Ramos (cell line): ENCODE measurements at regions not wholly inside any gene's neighbourhood (a gene's known extent, or its start where the extent isn't known, plus 50 kb on each side); places are given as distances from the start of the nearest gene placed in this dataset.

Experiments
- in situ Hi-C: fragments of 300-500 bp; cut with MboI; formaldehyde crosslinking; loops from one replicate; pipeline ENCODE4 v1.14.3; 2022; ENCODE audit warnings: low sequenced_read_pairs; ENCODE audit not compliant: unreplicated experiment

- in situ Hi-C loops, result no loop called here
Measured at GRCh38 chr14:24695265-24696241, 61.6 kb upstream of the GZMB start.

- in situ Hi-C loops, result no loop called here
Measured at GRCh38 chr14:24694680-24695079, 60.7 kb upstream of the GZMB start.

GRCh38 chr14:24693983-24694382 is 60.0 kb upstream of the GZMB start:
- in situ Hi-C loops, result no loop called here

- in situ Hi-C loops, result no loop called here
Measured at GRCh38 chr14:24693353-24693737, 59.4 kb upstream of the GZMB start.

- in situ Hi-C loops, result no loop called here
Measured at GRCh38 chr14:24692382-24693352, 58.7 kb upstream of the GZMB start.

GRCh38 chr14:24690492-24690891 is 56.5 kb upstream of the GZMB start:
- in situ Hi-C loops, result no loop called here

- in situ Hi-C loops, result no loop called here
Measured at GRCh38 chr14:24688030-24688658, 54.2 kb upstream of the GZMB start.
